Breast epithelium (tissue), 4 donors: ENCODE measurements at regions not wholly inside any gene's neighbourhood (a gene's known extent, or its start where the extent isn't known, plus 50 kb on each side); places are given as distances from the start of the nearest gene placed in this dataset.

Experiments used
- DNase-seq, 2 donors: peaks; one replicate each; pipeline ENCODE4 v3.0.0-alpha.2; 2019; ENCODE audit warnings: low spot score in 2 of 2
- H3K27ac ChIP-seq, 2 donors: fragments of 200-600 bp; sonication (generic) in 1 of 2; one replicate each; pipeline ENCODE4 v1.5.1; 2016 to 2019; ENCODE audit warnings: mild to moderate bottlenecking in 1 of 2
- H3K27me3 ChIP-seq, 2 donors: fragments of 200-600 bp; sonication (generic) in 1 of 2; one replicate each; pipeline versions ENCODE4 v1.5.1 to v1.6.0; 2017 to 2019; ENCODE audit warnings: control low read depth in 1 of 2, mild to moderate bottlenecking in 1 of 2
- H3K36me3 ChIP-seq: fragments of 200-600 bp; one replicate; pipeline ENCODE4 v1.5.1; 2019
- H3K4me1 ChIP-seq, 2 donors: fragments of 200-600 bp; sonication (generic); one replicate each; pipeline ENCODE4 v1.5.1; 2016 to 2019; ENCODE audit warnings: control low read depth in 1 of 2
- H3K4me3 ChIP-seq, 3 donors: fragments of 200-600 bp; sonication (generic); 1 replicate in 2 of 3; 2 replicates in 1 of 3; pipeline ENCODE4 v1.5.1; 2016 to 2019; ENCODE audit warnings: mild to moderate bottlenecking in 3 of 3, moderate library complexity in 2 of 3
- H3K9me3 ChIP-seq, 2 donors: fragments of 200-600 bp; sonication (generic) in 1 of 2; one replicate each; pipeline ENCODE4 v1.5.1; 2016 to 2019; ENCODE audit warnings: control low read depth in 1 of 2
- CTCF ChIP-seq, 3 donors: fragments of 450-650 bp; IDR thresholded peaks; one replicate each; pipeline ENCODE4 v1.5.1; 2016 to 2017; ENCODE audit warnings: antibody characterized with exemption in 3 of 3, mild to moderate bottlenecking in 3 of 3, moderate library complexity in 3 of 3
- POLR2A ChIP-seq: fragments of 450-650 bp; IDR thresholded peaks from one replicate; pipeline ENCODE4 v1.6.1; 2016; ENCODE audit warnings: antibody characterized with exemption, mild to moderate bottlenecking, moderate library complexity
- POLR2AphosphoS5 ChIP-seq, 3 donors: sonication (generic); formaldehyde crosslinking; IDR thresholded peaks; one replicate each; pipeline ENCODE4 v1.6.1; 2017; ENCODE audit warnings: antibody characterized with exemption in 3 of 3
- intact Hi-C: fragments of 100-400 bp; cut with DNase I; formaldehyde crosslinking; loops from one replicate; pipeline ENCODE4 v1.15.1; 2023; ENCODE audit warnings: low total_unique reads

GRCh38 chr15:35198197-35198596 lies 113.1 kb upstream of the NANOGP8 start:
- Histone ChIP-seq H3K4me1 (no peaks in the 10 kb centered on the region), H3K9me3 (no peaks in the 10 kb centered on the region), H3K27ac (no peak overlapping the region), H3K36me3 (no peaks in the 10 kb centered on the region), H3K4me3 (no peak overlapping the region), H3K27me3 (no peaks in the 10 kb centered on the region)
- intact Hi-C loops = no loop called here
- DNase-seq = no peak
- TF ChIP-seq CTCF (IDR thresholded peaks at IDR 0.05) (no peak), POLR2A (no peak), POLR2AphosphoS5 (IDR thresholded peaks at IDR 0.05) (no peak)

- H3K27ac ChIP-seq = no peak overlapping the region
- H3K9me3 ChIP-seq = no peaks in the 10 kb centered on the region
- no peaks in the 10 kb centered on the region for H3K4me1 ChIP-seq
- no peaks in the 10 kb centered on the region for H3K27me3 ChIP-seq
- H3K36me3 ChIP-seq = no peaks in the 10 kb centered on the region
- no peak for DNase-seq
- intact Hi-C loops = no loop called here
- no peak for TF ChIP-seq POLR2A
- TF ChIP-seq POLR2AphosphoS5 (IDR thresholded peaks at IDR 0.05) = no peak
- no peak for TF ChIP-seq CTCF (IDR thresholded peaks at IDR 0.05)
- no peak overlapping the region for H3K4me3 ChIP-seq
These were observed 112.7 kb upstream of the NANOGP8 start for GRCh38 chr15:35197754-35198153.

- H3K4me3 ChIP-seq = no peak overlapping the region
- intact Hi-C loops = no loop called here
- no peak overlapping the region for H3K27ac ChIP-seq
- no peaks in the 10 kb centered on the region for H3K9me3 ChIP-seq
- no peaks in the 10 kb centered on the region for H3K4me1 ChIP-seq
- no peaks in the 10 kb centered on the region for H3K27me3 ChIP-seq
- no peak for TF ChIP-seq POLR2A
- no peak for TF ChIP-seq CTCF (IDR thresholded peaks at IDR 0.05)
- TF ChIP-seq POLR2AphosphoS5 (IDR thresholded peaks at IDR 0.05) = no peak
- DNase-seq = no peak
- no peaks in the 10 kb centered on the region for H3K36me3 ChIP-seq
These were observed 112.2 kb upstream of the NANOGP8 start for GRCh38 chr15:35197306-35197705.

DNA sequence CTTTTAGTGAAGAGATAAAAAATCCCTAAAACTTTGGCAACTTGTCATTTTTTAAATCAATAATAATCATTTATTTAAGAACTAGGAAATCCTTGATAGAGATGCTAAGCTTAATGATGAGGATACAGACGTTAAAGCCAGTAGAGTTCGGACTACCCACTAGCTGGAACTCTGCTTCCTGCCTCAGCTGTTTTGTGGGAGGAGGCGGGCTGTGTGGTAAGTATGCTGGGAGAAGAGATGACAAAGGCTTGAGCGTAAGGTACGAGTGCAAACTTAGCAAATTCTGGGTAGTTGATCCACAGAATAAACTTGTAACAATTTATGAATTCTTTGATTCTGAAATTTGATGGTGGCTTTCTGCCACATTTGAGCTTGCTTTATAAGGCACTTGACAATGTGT lies 111.2 kb upstream of the NANOGP8 start:
- no peak for DNase-seq
- no peaks in the 10 kb centered on the region for H3K27me3 ChIP-seq
- no peak overlapping the region for H3K4me3 ChIP-seq
- intact Hi-C loops = no loop called here
- TF ChIP-seq CTCF (IDR thresholded peaks at IDR 0.05) = no peak
- no peak for TF ChIP-seq POLR2AphosphoS5 (IDR thresholded peaks at IDR 0.05)
- TF ChIP-seq POLR2A = no peak
- peaks cover 0 to 4% of the 10 kb centered on the region in 2 donors for H3K9me3 ChIP-seq
- H3K36me3 ChIP-seq = no peaks in the 10 kb centered on the region
- H3K4me1 ChIP-seq = no peaks in the 10 kb centered on the region
- H3K27ac ChIP-seq = no peak overlapping the region

DNA sequence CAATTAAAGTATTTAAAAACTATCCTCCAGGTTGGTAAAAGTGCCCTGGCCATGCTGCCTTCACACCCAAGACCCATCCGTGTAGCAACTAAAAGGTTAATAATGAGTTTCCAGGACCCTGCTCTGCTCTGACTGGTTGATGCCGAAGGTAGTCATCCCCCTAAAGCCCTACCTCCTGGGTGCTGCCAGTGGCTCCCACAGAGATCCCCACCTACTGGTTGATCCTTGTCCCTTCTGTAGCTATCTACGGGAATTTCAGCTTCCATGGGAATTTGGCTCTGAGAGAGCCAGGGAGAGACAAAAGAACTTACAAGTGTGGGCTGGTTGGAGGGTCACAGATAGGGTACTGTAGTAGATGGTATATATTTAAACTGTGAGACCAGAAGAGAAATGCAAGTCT lies 110.6 kb upstream of the NANOGP8 start:
- Histone ChIP-seq H3K9me3 (peaks cover 0 to 4% of the 10 kb centered on the region in 2 donors), H3K27ac (no peak overlapping the region), H3K4me1 (no peaks in the 10 kb centered on the region), H3K36me3 (no peaks in the 10 kb centered on the region), H3K4me3 (no peak overlapping the region), H3K27me3 (no peaks in the 10 kb centered on the region)
- no peak for DNase-seq
- intact Hi-C loops = no loop called here
- TF ChIP-seq CTCF (IDR thresholded peaks at IDR 0.05) (no peak), POLR2A (no peak)
